PC-9 (cell line): ENCODE measurements at regions not wholly inside any gene's neighbourhood (a gene's known extent, or its start where the extent isn't known, plus 50 kb on each side); places are given as distances from the start of the nearest gene placed in this dataset.
"Not testable (repeated sequence)": the region's sequence is repeated elsewhere in the genome, so short reads cannot be mapped to it uniquely, and the experiment has no call there.

Source experiments
- BruUV-seq: library from RNA; stranded (reverse); fragments of 400-500 nt; replicated peaks from 2 replicates; lab custom pipeline; 2021; lab: Mats Ljungman, UMichigan
- CTCF ChIA-PET: fragments of 300-600 bp; sonication (Branson Sonifier 250); formaldehyde crosslinking; loops from one replicate; lab custom pipeline; 2022; ENCODE audit warnings: antibody characterized with exemption; lab: Charles Lee
- POLR2A ChIA-PET: fragments of 300-600 bp; sonication (Branson Sonifier 250); formaldehyde crosslinking; loops from one replicate; lab custom pipeline; 2022; ENCODE audit warnings: antibody characterized with exemption; ENCODE audit not compliant: unreplicated experiment; lab: Charles Lee
- DNase-seq, 2 experiments: peaks; one replicate each; pipeline versions ENCODE4 v3.0.0 to v3.0.0-alpha.2; 2015 to 2022; ENCODE audit warnings: mixed read lengths in 1 of 2
- H2AFZ ChIP-seq: fragments of 200-600 bp; sonication (generic); 2 replicates; pipeline ENCODE4 v1.8.1; 2017; ENCODE audit warnings: antibody characterized with exemption
- H3F3A ChIP-seq: fragments of 200-600 bp; sonication (generic); 2 replicates; pipeline ENCODE4 v1.8.1; 2017; ENCODE audit warnings: antibody characterized with exemption, mild to moderate bottlenecking, low read depth; ENCODE audit not compliant: insufficient read depth
- H3K27ac ChIP-seq: fragments of 200-600 bp; sonication (generic); 2 replicates; pipeline ENCODE4 v1.6.1; 2016; ENCODE audit warnings: mixed run types
- H3K27me3 ChIP-seq: fragments of 200-600 bp; sonication (generic); 2 replicates; pipeline ENCODE4 v1.6.1; 2016; ENCODE audit warnings: low read depth, mixed run types; ENCODE audit not compliant: insufficient read depth
- H3K36me3 ChIP-seq: fragments of 200-600 bp; sonication (generic); 2 replicates; pipeline ENCODE4 v1.6.1; 2016; ENCODE audit warnings: low read depth, mixed run types
- H3K4me1 ChIP-seq: fragments of 200-600 bp; sonication (generic); replicated peaks from 2 replicates; pipeline ENCODE4 v1.6.1; 2016; ENCODE audit warnings: mixed run types; ENCODE audit not compliant: insufficient read depth
- H3K4me2 ChIP-seq: fragments of 200-600 bp; sonication (generic); 2 replicates; pipeline ENCODE4 v1.6.1; 2017; ENCODE audit warnings: mixed run types
- H3K4me3 ChIP-seq: fragments of 200-600 bp; sonication (generic); 2 replicates; pipeline ENCODE4 v1.6.1; 2016; ENCODE audit warnings: mixed run types
- H3K79me2 ChIP-seq: fragments of 200-600 bp; sonication (generic); 2 replicates; pipeline ENCODE4 v1.6.1; 2017; ENCODE audit warnings: low read depth, mixed run types
- H3K9me2 ChIP-seq: fragments of 200-600 bp; sonication (generic); 2 replicates; pipeline ENCODE4 v1.8.1; 2017; ENCODE audit warnings: mild to moderate bottlenecking; ENCODE audit not compliant: insufficient read depth
- H3K9me3 ChIP-seq: fragments of 200-600 bp; sonication (generic); 2 replicates; pipeline ENCODE4 v1.8.1; 2016; ENCODE audit warnings: low read depth; ENCODE audit not compliant: insufficient read depth
- H4K20me1 ChIP-seq: fragments of 200-600 bp; sonication (generic); 2 replicates; pipeline ENCODE4 v1.8.1; 2017; ENCODE audit not compliant: insufficient read depth
- EZH2 ChIP-seq: fragments of 200-600 bp; sonication (generic); IDR thresholded peaks from 2 replicates; pipeline ENCODE4 v1.8.0; 2017; ENCODE audit warnings: antibody characterized with exemption, low read depth
- intact Hi-C: fragments of 100-400 bp; cut with micrococcal nuclease; formaldehyde crosslinking; loops from one replicate; pipeline ENCODE4 v1.10.0; 2022; ENCODE audit not compliant: unreplicated experiment
- TF ChIP-seq, protein P1 (sequence below): fragments of 200-600 bp; sonication (generic); conservative IDR thresholded peaks from 2 replicates; pipeline ENCODE4 v1.6.1; 2017; ENCODE audit warnings: mixed run types, antibody characterized with exemption, mild to moderate bottlenecking, moderate library complexity

DNA sequence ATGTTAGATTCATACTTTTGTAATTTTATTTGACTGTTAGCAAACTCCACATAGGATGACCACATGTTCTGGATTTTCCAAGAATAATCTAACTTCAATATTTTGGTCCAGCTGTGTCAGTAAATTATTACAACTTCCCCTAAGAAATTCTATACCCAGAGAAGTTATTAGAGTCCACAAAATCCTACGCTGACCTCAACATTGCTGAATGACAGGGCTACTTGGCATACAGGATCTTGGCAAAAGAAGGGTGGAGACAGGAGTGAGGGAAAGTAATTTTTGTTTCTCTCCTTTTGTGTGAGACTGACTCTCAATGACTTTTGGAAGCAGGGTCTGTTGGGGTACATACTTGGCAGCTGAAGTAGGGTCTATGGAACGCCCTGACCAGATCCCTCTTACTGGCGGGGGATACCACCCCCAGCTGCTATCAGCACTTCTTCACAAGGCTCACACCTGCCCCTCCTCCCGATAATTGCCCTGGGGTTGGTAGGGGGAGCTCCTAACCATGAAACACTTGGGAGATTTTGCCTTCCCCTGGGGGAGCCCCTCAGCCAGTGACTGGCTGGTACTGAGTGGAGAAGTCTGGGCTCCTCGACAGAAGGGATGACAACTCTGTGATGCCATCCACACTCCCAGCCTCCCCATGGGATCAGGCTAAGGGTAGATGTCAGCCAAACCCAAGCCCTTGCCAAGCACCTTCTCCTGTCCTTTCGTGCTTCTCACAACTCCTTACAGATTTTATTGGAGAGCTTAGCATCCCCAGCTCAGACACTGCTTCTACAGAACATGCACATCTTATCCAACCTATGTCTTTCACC is 110.6 kb upstream of the FHL2 start:
- no peak overlapping the region for H3K27ac ChIP-seq
- no TSS peak for BruUV-seq
- no peak overlapping the region for H2AFZ ChIP-seq
- intact Hi-C loops, result loop anchor here (2.0 kb wide), 1 partner anchor 55 kb away; no protein-coding TSS in a partner anchor
- H3K9me3 ChIP-seq, result no peaks in the 10 kb centered on the region
- no peak overlapping the region for H3K4me3 ChIP-seq
- ChIA-PET CTCF (interaction anchor here (0.7 kb wide), 1 partner anchor 111 kb away, joined by 3 read pairs; no protein-coding TSS in a partner anchor), POLR2A (interaction anchor here (0.5 kb wide), 1 partner anchor 25 kb away, joined by 4 read pairs; no protein-coding TSS in a partner anchor)
- peaks cover 26% of the 10 kb centered on the region for H3K4me1 ChIP-seq
- H4K20me1 ChIP-seq, result no peaks in the 10 kb centered on the region
- H3F3A ChIP-seq, result peaks cover 23% of the 10 kb centered on the region
- H3K79me2 ChIP-seq, result no peaks in the 10 kb centered on the region
- no peak for TF ChIP-seq EZH2
- TF ChIP-seq, protein P1, sequence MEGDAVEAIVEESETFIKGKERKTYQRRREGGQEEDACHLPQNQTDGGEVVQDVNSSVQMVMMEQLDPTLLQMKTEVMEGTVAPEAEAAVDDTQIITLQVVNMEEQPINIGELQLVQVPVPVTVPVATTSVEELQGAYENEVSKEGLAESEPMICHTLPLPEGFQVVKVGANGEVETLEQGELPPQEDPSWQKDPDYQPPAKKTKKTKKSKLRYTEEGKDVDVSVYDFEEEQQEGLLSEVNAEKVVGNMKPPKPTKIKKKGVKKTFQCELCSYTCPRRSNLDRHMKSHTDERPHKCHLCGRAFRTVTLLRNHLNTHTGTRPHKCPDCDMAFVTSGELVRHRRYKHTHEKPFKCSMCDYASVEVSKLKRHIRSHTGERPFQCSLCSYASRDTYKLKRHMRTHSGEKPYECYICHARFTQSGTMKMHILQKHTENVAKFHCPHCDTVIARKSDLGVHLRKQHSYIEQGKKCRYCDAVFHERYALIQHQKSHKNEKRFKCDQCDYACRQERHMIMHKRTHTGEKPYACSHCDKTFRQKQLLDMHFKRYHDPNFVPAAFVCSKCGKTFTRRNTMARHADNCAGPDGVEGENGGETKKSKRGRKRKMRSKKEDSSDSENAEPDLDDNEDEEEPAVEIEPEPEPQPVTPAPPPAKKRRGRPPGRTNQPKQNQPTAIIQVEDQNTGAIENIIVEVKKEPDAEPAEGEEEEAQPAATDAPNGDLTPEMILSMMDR, result no peak
- no peak overlapping the region for H3K4me2 ChIP-seq
- H3K36me3 ChIP-seq, result no peaks in the 10 kb centered on the region
- no peaks in the 10 kb centered on the region for H3K27me3 ChIP-seq
- no peak for DNase-seq
- H3K9me2 ChIP-seq, result no peaks in the 10 kb centered on the region

DNA sequence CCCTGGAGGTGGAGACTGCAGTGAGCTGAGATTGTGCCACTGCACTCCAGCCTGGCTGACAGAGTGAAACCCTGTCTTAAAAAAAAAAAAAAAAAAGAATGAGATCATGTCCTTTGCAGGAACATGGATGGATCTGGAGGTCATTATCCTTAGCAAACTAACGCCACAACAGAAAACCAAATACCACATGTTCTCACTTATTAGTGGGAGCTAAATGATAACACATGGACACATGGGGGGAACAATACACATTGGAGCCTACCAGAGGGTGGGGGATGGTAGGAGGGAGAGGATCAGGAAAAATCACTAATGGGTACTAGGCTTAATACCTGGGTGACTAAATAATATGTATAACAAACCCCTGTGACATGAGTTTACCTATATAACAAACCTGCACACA is 108.0 kb upstream of the FHL2 start:
- Histone ChIP-seq H3K4me1 (peaks cover 21% of the 10 kb centered on the region), H3F3A (peaks cover 23% of the 10 kb centered on the region)
- CTCF ChIA-PET, H3K27ac ChIP-seq, H3K36me3 ChIP-seq, POLR2A ChIA-PET, H2AFZ ChIP-seq, intact Hi-C loops, H3K4me3 ChIP-seq, H3K4me2 ChIP-seq, H3K27me3 ChIP-seq, DNase-seq, BruUV-seq, H3K9me2 ChIP-seq, H4K20me1 ChIP-seq, H3K9me3 ChIP-seq, H3K79me2 ChIP-seq: not testable (repeated sequence)

DNA sequence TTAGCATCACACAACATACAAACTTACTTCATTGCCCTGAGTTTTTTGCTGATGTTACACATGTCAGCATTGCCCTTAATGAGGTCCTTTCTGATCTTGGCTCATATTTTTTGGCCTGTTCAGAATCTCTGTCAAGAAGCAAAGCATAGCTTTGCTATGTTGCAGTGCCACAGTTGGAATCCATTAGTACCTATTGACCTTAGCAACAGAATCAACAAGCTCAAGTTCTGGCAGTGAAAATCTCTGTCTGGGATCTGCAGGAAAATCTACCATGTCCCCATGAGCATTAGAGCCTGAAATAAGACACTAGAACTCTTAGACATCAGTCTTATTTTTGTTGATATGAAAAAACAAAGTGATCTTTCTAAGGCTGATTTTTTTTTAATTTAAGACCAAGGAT is 105.6 kb upstream of the FHL2 start:
- POLR2A ChIA-PET, result no interaction called here
- CTCF ChIA-PET, result no interaction called here
- no TSS peak for BruUV-seq

More for the DNA sequence above, 105.6 kb upstream of the FHL2 start:
- no peaks in the 10 kb centered on the region for H3K36me3 ChIP-seq
- TF ChIP-seq, protein P1, result no peak
- no peak for TF ChIP-seq EZH2
- DNase-seq, result no peak
- H3F3A ChIP-seq, result peaks cover 5% of the 10 kb centered on the region; the same call in 1 of the 2 replicates
- H3K9me2 ChIP-seq, result no peaks in the 10 kb centered on the region
- H2AFZ ChIP-seq, result no peak overlapping the region
- no peak overlapping the region for H3K4me3 ChIP-seq
- no peak overlapping the region for H3K27ac ChIP-seq
- H4K20me1 ChIP-seq, result no peaks in the 10 kb centered on the region
- intact Hi-C loops, result no loop called here
- H3K79me2 ChIP-seq, result no peaks in the 10 kb centered on the region
- H3K9me3 ChIP-seq, result no peaks in the 10 kb centered on the region
- H3K4me1 ChIP-seq, result no peaks in the 10 kb centered on the region
- no peaks in the 10 kb centered on the region for H3K27me3 ChIP-seq
- no peak overlapping the region for H3K4me2 ChIP-seq
